Suppressor macrophage (primary cell): ENCODE measurements at regions not wholly inside any gene's neighbourhood (a gene's known extent, or its start where the extent isn't known, plus 50 kb on each side); places are given as distances from the start of the nearest gene placed in this dataset.
"Not testable (repeated sequence)": the region's sequence is repeated elsewhere in the genome, so short reads cannot be mapped to it uniquely, and the experiment has no call there.

Experiments used
- DNase-seq, 4 experiments: peaks; one replicate each; pipeline ENCODE4 v3.0.0-alpha.2; 2020 to 2022

GRCh38 chr20:50450881-50451752 is 59.1 kb upstream of the PTPN1 start:
- DNase-seq = peak; percentile 74 to 86 (median 84)

GRCh38 chr20:50451792-50452425 is 58.3 kb upstream of the PTPN1 start:
- not testable (repeated sequence) for DNase-seq

- no peak for DNase-seq
Observed at GRCh38 chr20:50453533-50454244, 56.5 kb upstream of the PTPN1 start.

GRCh38 chr20:50455245-50455644 is 54.9 kb upstream of the PTPN1 start:
- DNase-seq = not testable (repeated sequence)

GRCh38 chr20:50455656-50456451 is 54.3 kb upstream of the PTPN1 start:
- DNase-seq = peak; percentile 49 to 77 (median 72)

- DNase-seq = no peak
Observed at GRCh38 chr20:50456452-50457324, 53.5 kb upstream of the PTPN1 start.

GRCh38 chr20:50459124-50459918 is 50.9 kb upstream of the PTPN1 start:
- DNase-seq = no peak

GRCh38 chr20:50460115-50460607 is 50.0 kb upstream of the PTPN1 start:
- no peak for DNase-seq
